ENCODE measurements at regions not wholly inside any gene's neighbourhood (a gene's known extent, or its start where the extent isn't known, plus 50 kb on each side); places are given as distances from the start of the nearest gene placed in this dataset.

DNA sequence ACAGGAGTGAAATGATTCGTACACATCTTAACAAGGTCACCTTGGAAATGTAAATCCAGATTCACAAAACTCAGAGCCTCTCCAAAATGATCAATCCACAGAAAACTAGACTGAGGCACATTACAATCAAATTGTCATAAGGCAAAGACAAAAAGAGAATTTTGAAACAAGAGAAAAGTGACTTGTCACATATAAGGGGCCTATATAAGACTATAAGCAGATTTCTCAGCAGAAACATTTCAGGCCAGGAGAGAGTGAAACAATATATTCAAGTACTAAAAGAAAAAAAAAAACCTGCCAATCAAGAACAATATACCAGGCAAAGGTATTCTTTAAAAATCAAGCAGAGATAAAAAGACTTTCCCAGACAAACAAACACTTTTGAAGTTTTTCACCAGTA is 429.1 kb downstream of the BCAT1 start:
- H3K4me3 ChIP-seq (ENCODE audit: insufficient read depth, low read depth, low read length): no peak overlapping the region
- Mint-ChIP-seq H3K4me1 (ENCODE audit: low read depth, unreplicated experiment) (no peaks in the 10 kb centered on the region), H3K36me3 (ENCODE audit: low read depth, unreplicated experiment) (no peaks in the 10 kb centered on the region), H3K4me3 (ENCODE audit: unreplicated experiment) (no peak overlapping the region), H3K27me3 (ENCODE audit: low read depth, unreplicated experiment) (no peaks in the 10 kb centered on the region), H3K9me3 (ENCODE audit: unreplicated experiment) (peaks cover 12% of the 10 kb centered on the region), H3K27ac (ENCODE audit: unreplicated experiment) (no peak overlapping the region)
- no peaks in the 10 kb centered on the region for H3K27me3 ChIP-seq (ENCODE audit: insufficient read depth, low read length)
- H3K9me3 ChIP-seq (ENCODE audit: insufficient read depth, low read depth, low read length): no peaks in the 10 kb centered on the region
- H4K20me1 ChIP-seq (ENCODE audit: insufficient read depth, low read length): no peaks in the 10 kb centered on the region
- DNase-seq (ENCODE audit: low read depth): no peak
- H3K4me2 ChIP-seq (ENCODE audit: low read length): no peak overlapping the region
- no peaks in the 10 kb centered on the region for H3K36me3 ChIP-seq (ENCODE audit: insufficient read depth, low read length)
- H3K27ac ChIP-seq (ENCODE audit: low read depth, low read length): no peak overlapping the region
- no peaks in the 10 kb centered on the region for H3K4me1 ChIP-seq (ENCODE audit: insufficient read depth, low read length)
- no peak for FAIRE-seq
- TF ChIP-seq EZH2 (IDR thresholded peaks at IDR 0.05; ENCODE audit: insufficient read depth, low read length): no peak
- TF ChIP-seq CTCF (IDR thresholded peaks at IDR 0.05; ENCODE audit: insufficient read depth, low read depth, low read length): no peak
- no peak overlapping the region for H2AFZ ChIP-seq (ENCODE audit: low read depth, low read length)
- H3K79me2 ChIP-seq (ENCODE audit: insufficient read depth, low read length): no peaks in the 10 kb centered on the region
- H3K9ac ChIP-seq (ENCODE audit: low read length): no peak overlapping the region

DNA sequence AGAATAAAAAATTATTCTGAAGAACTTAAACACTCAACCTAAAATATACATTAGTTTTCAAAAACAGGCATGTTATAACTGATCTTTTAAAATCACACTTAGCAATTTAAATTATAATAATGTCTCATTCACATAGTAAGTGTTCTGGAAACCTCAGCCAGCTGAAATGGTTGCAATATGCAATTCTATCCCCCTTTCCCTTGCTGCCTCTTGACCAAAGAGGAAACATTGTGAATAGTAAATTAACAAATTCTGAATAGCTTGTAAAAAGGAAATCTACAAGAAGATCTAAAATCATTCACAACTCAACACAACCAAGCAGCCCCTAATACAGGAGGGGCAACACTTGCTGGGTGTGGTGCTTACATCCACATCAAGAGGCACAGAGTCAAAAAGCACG is 431.9 kb downstream of the BCAT1 start:
- H3K4me1 Mint-ChIP-seq (ENCODE audit: low read depth, unreplicated experiment): no peaks in the 10 kb centered on the region
- H3K4me3 ChIP-seq (ENCODE audit: insufficient read depth, low read depth, low read length): no peak overlapping the region
- H3K36me3 Mint-ChIP-seq (ENCODE audit: low read depth, unreplicated experiment): no peaks in the 10 kb centered on the region
- H3K27me3 ChIP-seq (ENCODE audit: insufficient read depth, low read length): no peaks in the 10 kb centered on the region
- H3K9me3 Mint-ChIP-seq (ENCODE audit: unreplicated experiment): peaks cover 12% of the 10 kb centered on the region
- DNase-seq (ENCODE audit: low read depth): no peak
- TF ChIP-seq CTCF (IDR thresholded peaks at IDR 0.05; ENCODE audit: insufficient read depth, low read depth, low read length) (no peak), EZH2 (IDR thresholded peaks at IDR 0.05; ENCODE audit: insufficient read depth, low read length) (no peak)
- H3K79me2 ChIP-seq (ENCODE audit: insufficient read depth, low read length): no peaks in the 10 kb centered on the region
- no peaks in the 10 kb centered on the region for H3K4me1 ChIP-seq (ENCODE audit: insufficient read depth, low read length)
- no peak for FAIRE-seq
- H3K27me3 Mint-ChIP-seq (ENCODE audit: low read depth, unreplicated experiment): no peaks in the 10 kb centered on the region
- H2AFZ ChIP-seq (ENCODE audit: low read depth, low read length): no peak overlapping the region
- H3K36me3 ChIP-seq (ENCODE audit: insufficient read depth, low read length): no peaks in the 10 kb centered on the region
- H3K4me3 Mint-ChIP-seq (ENCODE audit: unreplicated experiment): no peak overlapping the region
- H3K9ac ChIP-seq (ENCODE audit: low read length): no peak overlapping the region
- H3K27ac Mint-ChIP-seq (ENCODE audit: unreplicated experiment): no peak overlapping the region
- no peaks in the 10 kb centered on the region for H4K20me1 ChIP-seq (ENCODE audit: insufficient read depth, low read length)
- no peak overlapping the region for H3K4me2 ChIP-seq (ENCODE audit: low read length)
- H3K9me3 ChIP-seq (ENCODE audit: insufficient read depth, low read depth, low read length): no peaks in the 10 kb centered on the region
- no peak overlapping the region for H3K27ac ChIP-seq (ENCODE audit: low read depth, low read length)

GRCh38 chr12:24510581-24511125 is 438.2 kb downstream of the BCAT1 start:
- no peak overlapping the region for H3K4me2 ChIP-seq (ENCODE audit: low read length)
- DNase-seq (ENCODE audit: low read depth) (no peak), FAIRE-seq (no peak)
- no peaks in the 10 kb centered on the region for H3K4me1 ChIP-seq (ENCODE audit: insufficient read depth, low read length)
- no peak overlapping the region for H2AFZ ChIP-seq (ENCODE audit: low read depth, low read length)
- no peak overlapping the region for H3K27ac ChIP-seq (ENCODE audit: low read depth, low read length)
- no peaks in the 10 kb centered on the region for H3K27me3 ChIP-seq (ENCODE audit: insufficient read depth, low read length)
- TF ChIP-seq EZH2 (IDR thresholded peaks at IDR 0.05; ENCODE audit: insufficient read depth, low read length) (no peak), CTCF (IDR thresholded peaks at IDR 0.05; ENCODE audit: insufficient read depth, low read depth, low read length) (no peak)
- Mint-ChIP-seq H3K36me3 (ENCODE audit: low read depth, unreplicated experiment) (no peaks in the 10 kb centered on the region), H3K27ac (ENCODE audit: unreplicated experiment) (no peak overlapping the region), H3K4me3 (ENCODE audit: unreplicated experiment) (no peak overlapping the region), H3K4me1 (ENCODE audit: low read depth, unreplicated experiment) (no peaks in the 10 kb centered on the region), H3K27me3 (ENCODE audit: low read depth, unreplicated experiment) (no peaks in the 10 kb centered on the region), H3K9me3 (ENCODE audit: unreplicated experiment) (peaks cover 3% of the 10 kb centered on the region)
- H3K36me3 ChIP-seq (ENCODE audit: insufficient read depth, low read length): no peaks in the 10 kb centered on the region
- no peak overlapping the region for H3K4me3 ChIP-seq (ENCODE audit: insufficient read depth, low read depth, low read length)
- no peaks in the 10 kb centered on the region for H3K9me3 ChIP-seq (ENCODE audit: insufficient read depth, low read depth, low read length)
- no peak overlapping the region for H3K9ac ChIP-seq (ENCODE audit: low read length)
- no peaks in the 10 kb centered on the region for H3K79me2 ChIP-seq (ENCODE audit: insufficient read depth, low read length)
- no peaks in the 10 kb centered on the region for H4K20me1 ChIP-seq (ENCODE audit: insufficient read depth, low read length)
